ENCODE measurements at regions not wholly inside any gene's neighbourhood (a gene's known extent, or its start where the extent isn't known, plus 50 kb on each side); places are given as distances from the start of the nearest gene placed in this dataset.

DNA sequence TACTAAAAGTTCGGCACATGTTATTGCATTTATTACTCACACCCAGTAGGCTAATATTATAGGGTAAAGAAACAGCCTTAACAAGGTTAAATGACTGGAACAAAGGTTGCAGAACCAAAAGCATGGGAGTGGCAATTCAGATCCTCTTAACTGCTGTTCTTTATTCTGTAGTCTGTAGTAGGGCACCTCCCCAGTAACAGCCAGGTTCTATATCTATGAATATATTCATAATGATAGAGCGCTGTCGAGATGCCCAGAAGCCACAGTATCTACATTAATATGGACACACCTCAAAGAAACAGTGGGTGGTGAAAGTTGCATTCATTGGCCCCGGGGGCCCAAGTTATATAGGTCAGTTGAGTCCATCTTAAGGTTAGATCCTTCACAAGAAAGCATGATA, 340.9 kb upstream of the THRB start:
- Histone ChIP-seq H3K27ac (no peak overlapping the region), H2AFZ (ENCODE audit: low read depth) (no peak overlapping the region), H3K4me1 (ENCODE audit: low read depth, poor library complexity, severe bottlenecking) (no peaks in the 10 kb centered on the region), H3K4me2 (no peak overlapping the region), H3K79me2 (ENCODE audit: insufficient read depth, low read depth) (no peaks in the 10 kb centered on the region), H4K20me1 (ENCODE audit: insufficient read depth) (no peaks in the 10 kb centered on the region), H3K36me3 (ENCODE audit: insufficient read depth) (no peaks in the 10 kb centered on the region), H3K27me3 (ENCODE audit: insufficient read depth, low read depth) (no peaks in the 10 kb centered on the region), H3K9ac (no peak overlapping the region), H3K4me3 (IDR thresholded peaks at IDR 0.05; ENCODE audit: insufficient read depth, low read depth, low read length) (no peak overlapping the region)
- TF ChIP-seq, protein P1, sequence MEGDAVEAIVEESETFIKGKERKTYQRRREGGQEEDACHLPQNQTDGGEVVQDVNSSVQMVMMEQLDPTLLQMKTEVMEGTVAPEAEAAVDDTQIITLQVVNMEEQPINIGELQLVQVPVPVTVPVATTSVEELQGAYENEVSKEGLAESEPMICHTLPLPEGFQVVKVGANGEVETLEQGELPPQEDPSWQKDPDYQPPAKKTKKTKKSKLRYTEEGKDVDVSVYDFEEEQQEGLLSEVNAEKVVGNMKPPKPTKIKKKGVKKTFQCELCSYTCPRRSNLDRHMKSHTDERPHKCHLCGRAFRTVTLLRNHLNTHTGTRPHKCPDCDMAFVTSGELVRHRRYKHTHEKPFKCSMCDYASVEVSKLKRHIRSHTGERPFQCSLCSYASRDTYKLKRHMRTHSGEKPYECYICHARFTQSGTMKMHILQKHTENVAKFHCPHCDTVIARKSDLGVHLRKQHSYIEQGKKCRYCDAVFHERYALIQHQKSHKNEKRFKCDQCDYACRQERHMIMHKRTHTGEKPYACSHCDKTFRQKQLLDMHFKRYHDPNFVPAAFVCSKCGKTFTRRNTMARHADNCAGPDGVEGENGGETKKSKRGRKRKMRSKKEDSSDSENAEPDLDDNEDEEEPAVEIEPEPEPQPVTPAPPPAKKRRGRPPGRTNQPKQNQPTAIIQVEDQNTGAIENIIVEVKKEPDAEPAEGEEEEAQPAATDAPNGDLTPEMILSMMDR (conservative IDR thresholded peaks at IDR 0.05; ENCODE audit: low read depth, low read length) = no peak

DNA sequence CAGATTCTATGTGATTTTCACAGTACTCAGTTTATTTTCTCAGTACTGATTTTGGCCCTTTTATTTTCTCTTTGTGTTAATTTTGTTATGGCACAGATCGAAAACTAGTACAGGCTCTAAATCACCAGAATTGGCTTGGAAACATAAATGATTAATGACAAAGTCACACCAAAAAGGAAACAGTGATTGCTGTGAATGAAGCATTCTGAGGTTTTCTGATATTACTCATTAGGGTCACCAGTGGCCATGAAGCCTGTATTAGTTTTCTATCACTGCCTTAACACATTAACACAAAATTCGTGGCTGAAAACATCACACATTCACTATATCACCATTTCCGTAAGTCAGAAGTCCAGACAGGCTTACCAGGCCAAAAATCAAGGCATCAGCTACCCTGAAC, 343.0 kb upstream of the THRB start:
- H4K20me1 ChIP-seq (ENCODE audit: insufficient read depth) = no peaks in the 10 kb centered on the region
- no peak overlapping the region for H2AFZ ChIP-seq (ENCODE audit: low read depth)
- H3K27ac ChIP-seq = no peak overlapping the region
- no peaks in the 10 kb centered on the region for H3K27me3 ChIP-seq (ENCODE audit: insufficient read depth, low read depth)
- H3K4me3 ChIP-seq (IDR thresholded peaks at IDR 0.05; ENCODE audit: insufficient read depth, low read depth, low read length) = no peak overlapping the region
- H3K9ac ChIP-seq = no peak overlapping the region
- H3K4me1 ChIP-seq (ENCODE audit: low read depth, poor library complexity, severe bottlenecking) = no peaks in the 10 kb centered on the region
- no peak overlapping the region for H3K4me2 ChIP-seq
- TF ChIP-seq, protein P1 (conservative IDR thresholded peaks at IDR 0.05; ENCODE audit: low read depth, low read length) = no peak
- H3K79me2 ChIP-seq (ENCODE audit: insufficient read depth, low read depth) = no peaks in the 10 kb centered on the region
- H3K36me3 ChIP-seq (ENCODE audit: insufficient read depth) = no peaks in the 10 kb centered on the region

DNA sequence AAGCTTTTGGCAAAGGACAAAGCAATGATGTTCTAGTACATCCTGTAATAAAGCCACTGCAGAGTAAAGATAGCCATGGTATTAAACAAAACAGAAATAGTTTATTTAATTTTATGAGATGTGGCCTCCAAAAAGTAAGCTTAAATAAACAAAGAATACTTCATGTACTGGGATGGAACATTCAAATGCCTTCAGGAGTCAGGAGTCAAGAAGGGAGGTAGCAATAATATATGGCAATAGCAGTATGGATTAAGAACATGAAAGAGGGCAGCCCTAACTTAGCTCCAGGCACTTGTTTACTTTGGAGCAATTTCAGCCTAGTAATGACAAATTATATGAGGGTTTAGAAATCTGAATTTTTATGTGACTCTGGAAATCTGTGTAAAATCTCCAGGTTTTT, 343.9 kb upstream of the THRB start:
- H3K27ac ChIP-seq = no peak overlapping the region
- TF ChIP-seq, protein P1 (conservative IDR thresholded peaks at IDR 0.05; ENCODE audit: low read depth, low read length) = no peak
- no peak overlapping the region for H3K9ac ChIP-seq
- no peaks in the 10 kb centered on the region for H3K79me2 ChIP-seq (ENCODE audit: insufficient read depth, low read depth)
- H3K27me3 ChIP-seq (ENCODE audit: insufficient read depth, low read depth) = no peaks in the 10 kb centered on the region
- no peaks in the 10 kb centered on the region for H4K20me1 ChIP-seq (ENCODE audit: insufficient read depth)
- H2AFZ ChIP-seq (ENCODE audit: low read depth) = no peak overlapping the region
- H3K4me3 ChIP-seq (IDR thresholded peaks at IDR 0.05; ENCODE audit: insufficient read depth, low read depth, low read length) = no peak overlapping the region
- no peak overlapping the region for H3K4me2 ChIP-seq
- no peaks in the 10 kb centered on the region for H3K4me1 ChIP-seq (ENCODE audit: low read depth, poor library complexity, severe bottlenecking)
- H3K36me3 ChIP-seq (ENCODE audit: insufficient read depth) = no peaks in the 10 kb centered on the region

DNA sequence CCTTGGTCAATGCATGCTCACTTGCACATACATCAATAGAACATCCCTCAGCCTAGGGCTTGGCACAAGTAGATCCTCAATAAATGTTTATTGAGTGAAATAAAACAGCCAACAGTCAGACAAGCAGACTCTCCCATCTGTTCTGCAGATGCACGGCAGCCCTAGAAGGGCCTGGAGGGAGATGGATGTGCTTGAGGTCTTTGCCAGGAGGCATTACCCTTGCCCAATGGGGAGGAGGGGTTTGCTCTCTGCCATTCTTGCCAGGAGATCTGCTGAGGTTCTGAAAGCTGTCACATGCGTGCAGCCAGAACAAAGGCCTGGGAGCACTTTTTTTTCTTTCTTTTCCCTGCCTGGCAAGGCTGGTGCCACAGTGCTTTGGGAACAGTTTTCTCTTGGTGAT, 349.3 kb upstream of the THRB start:
- Histone ChIP-seq H2AFZ (ENCODE audit: low read depth) (no peak overlapping the region), H4K20me1 (ENCODE audit: insufficient read depth) (no peaks in the 10 kb centered on the region), H3K79me2 (ENCODE audit: insufficient read depth, low read depth) (no peaks in the 10 kb centered on the region), H3K27ac (no peak overlapping the region), H3K9ac (no peak overlapping the region), H3K27me3 (ENCODE audit: insufficient read depth, low read depth) (no peaks in the 10 kb centered on the region), H3K4me2 (no peak overlapping the region), H3K4me3 (IDR thresholded peaks at IDR 0.05; ENCODE audit: insufficient read depth, low read depth, low read length) (no peak overlapping the region), H3K4me1 (ENCODE audit: low read depth, poor library complexity, severe bottlenecking) (no peaks in the 10 kb centered on the region), H3K36me3 (ENCODE audit: insufficient read depth) (no peaks in the 10 kb centered on the region)
- TF ChIP-seq, protein P1 (conservative IDR thresholded peaks at IDR 0.05; ENCODE audit: low read depth, low read length) = no peak

All from KMS-11 (cell line).